SK-N-SH treated with all-trans-retinoic acid at 6 μM for 48 hours (cell line): ENCODE measurements at regions not wholly inside any gene's neighbourhood (a gene's known extent, or its start where the extent isn't known, plus 50 kb on each side); places are given as distances from the start of the nearest gene placed in this dataset.

Source experiments
- ATAC-seq: fragments of 200-7000 bp; cut with Tn5 transposase; 3 replicates; pipeline ENCODE4 v1.9.1; 2020; ENCODE audit warnings: mild to moderate bottlenecking, moderate library complexity
- ARNTL ChIP-seq: fragments of 450-650 bp; formaldehyde crosslinking; IDR thresholded peaks from 2 replicates; pipeline ENCODE4 v1.5.0; 2020; ENCODE audit warnings: low read depth, mild to moderate bottlenecking, moderate library complexity, borderline replicate concordance
- BACH2 ChIP-seq: fragments of 250-450 bp; sonication (Bioruptor Pico); IDR thresholded peaks from 2 replicates; pipeline ENCODE4 v1.9.0; 2021; ENCODE audit warnings: mild to moderate bottlenecking, borderline replicate concordance
- CREB5 ChIP-seq: fragments of 250-450 bp; sonication (Bioruptor Pico); IDR thresholded peaks from 2 replicates; pipeline ENCODE4 v1.5.1; 2020; ENCODE audit warnings: low read depth, mild to moderate bottlenecking, moderate library complexity
- CSDC2 ChIP-seq: fragments of 250-450 bp; sonication (Bioruptor Pico); IDR thresholded peaks from 2 replicates; pipeline ENCODE4 v1.5.0; 2020; ENCODE audit warnings: mild to moderate bottlenecking, moderate library complexity
- CSRNP3 ChIP-seq: fragments of 250-450 bp; sonication (Bioruptor Pico); IDR thresholded peaks from 2 replicates; pipeline ENCODE4 v1.5.1; 2021; ENCODE audit warnings: mild to moderate bottlenecking, moderate library complexity
- ESRRG ChIP-seq: fragments of 250-450 bp; sonication (Bioruptor Pico); IDR thresholded peaks from 2 replicates; pipeline ENCODE4 v1.6.1; 2021; ENCODE audit warnings: mild to moderate bottlenecking
- GLIS3 ChIP-seq: fragments of 250-450 bp; sonication (Bioruptor Pico); IDR thresholded peaks from 2 replicates; pipeline ENCODE4 v1.5.0; 2020; ENCODE audit warnings: mild to moderate bottlenecking, moderate library complexity
- ISL1 ChIP-seq: fragments of 250-450 bp; sonication (Bioruptor Pico); IDR thresholded peaks from 2 replicates; pipeline ENCODE4 v2.1.2; 2022; ENCODE audit warnings: mild to moderate bottlenecking, moderate library complexity
- OSR1 ChIP-seq: fragments of 250-450 bp; sonication (Bioruptor Pico); IDR thresholded peaks from 2 replicates; pipeline ENCODE4 v1.8.0; 2022; ENCODE audit warnings: moderate library complexity, mild to moderate bottlenecking, inconsistent platforms
- PATZ1 ChIP-seq: fragments of 250-450 bp; sonication (Bioruptor Pico); IDR thresholded peaks from 2 replicates; pipeline ENCODE4 v1.8.0; 2020; ENCODE audit warnings: mild to moderate bottlenecking, moderate library complexity, borderline replicate concordance
- POU6F1 ChIP-seq: fragments of 250-450 bp; sonication (Bioruptor Pico); IDR thresholded peaks from 2 replicates; pipeline ENCODE4 v1.8.0; 2021; ENCODE audit warnings: low read depth, mild to moderate bottlenecking, moderate library complexity, borderline replicate concordance
- PPARA ChIP-seq: fragments of 250-450 bp; sonication (Bioruptor Pico); IDR thresholded peaks from 2 replicates; pipeline ENCODE4 v1.5.0; 2020; ENCODE audit warnings: mild to moderate bottlenecking, borderline replicate concordance
- RARB ChIP-seq: fragments of 250-450 bp; sonication (Bioruptor Pico); IDR thresholded peaks from 2 replicates; pipeline ENCODE4 v1.8.0; 2021; ENCODE audit warnings: mild to moderate bottlenecking, moderate library complexity
- SNAI2 ChIP-seq: fragments of 250-450 bp; sonication (Bioruptor Pico); IDR thresholded peaks from 2 replicates; pipeline ENCODE4 v1.5.0; 2020; ENCODE audit warnings: mild to moderate bottlenecking, moderate library complexity
- TCF4 ChIP-seq: fragments of 250-450 bp; sonication (Bioruptor Pico); IDR thresholded peaks from 2 replicates; pipeline ENCODE4 v1.8.0; 2021; ENCODE audit warnings: mild to moderate bottlenecking, moderate library complexity, borderline replicate concordance
- TOX ChIP-seq: fragments of 250-450 bp; sonication (Bioruptor Pico); IDR thresholded peaks from 2 replicates; pipeline ENCODE4 v1.8.0; 2021; ENCODE audit warnings: mild to moderate bottlenecking, moderate library complexity, borderline replicate concordance
- ZC3H10 ChIP-seq: fragments of 250-450 bp; sonication (Bioruptor Pico); IDR thresholded peaks from 2 replicates; pipeline ENCODE4 v1.5.1; 2021; ENCODE audit warnings: mild to moderate bottlenecking, moderate library complexity
- ZFP30 ChIP-seq: fragments of 450-650 bp; formaldehyde crosslinking; IDR thresholded peaks from 2 replicates; pipeline ENCODE4 v1.5.0; 2022; ENCODE audit warnings: mild to moderate bottlenecking, moderate library complexity
- ZNF565 ChIP-seq: fragments of 450-650 bp; formaldehyde crosslinking; conservative IDR thresholded peaks from 2 replicates; pipeline ENCODE4 v1.5.0; 2020; ENCODE audit warnings: low read depth, mild to moderate bottlenecking, moderate library complexity
- ZNF70 ChIP-seq: fragments of 450-650 bp; formaldehyde crosslinking; IDR thresholded peaks from 2 replicates; pipeline ENCODE4 v1.5.0; 2020; ENCODE audit warnings: mild to moderate bottlenecking, moderate library complexity
- ZNF8 ChIP-seq: fragments of 450-650 bp; formaldehyde crosslinking; IDR thresholded peaks from 2 replicates; pipeline ENCODE4 v1.5.0; 2020; ENCODE audit warnings: mild to moderate bottlenecking, moderate library complexity

- no peak for ATAC-seq
- no peak for TF ChIP-seq SNAI2
- no peak for TF ChIP-seq TCF4 (CRISPR knock-in tag)
- TF ChIP-seq ZNF565 (CRISPR knock-in tag) = no peak
- no peak for TF ChIP-seq CSRNP3 (CRISPR knock-in tag)
- no peak for TF ChIP-seq ZNF8 (CRISPR knock-in tag)
- no peak for TF ChIP-seq ARNTL
- TF ChIP-seq PATZ1 (CRISPR knock-in tag) = no peak
- no peak for TF ChIP-seq OSR1
- no peak for TF ChIP-seq ZNF70
- TF ChIP-seq GLIS3 (CRISPR knock-in tag) = no peak
- TF ChIP-seq, all 23 proteins: peak for 0
Measured at GRCh38 chr1:71170925-71171324, 90.1 kb upstream of the ZRANB2 start.

- ATAC-seq = no peak
- no peak for TF ChIP-seq POU6F1 (CRISPR knock-in tag)
- TF ChIP-seq RARB (CRISPR knock-in tag) = no peak
- no peak for TF ChIP-seq ISL1 (CRISPR knock-in tag)
- no peak for TF ChIP-seq CREB5 (CRISPR knock-in tag)
- TF ChIP-seq ZC3H10 (CRISPR knock-in tag) = no peak
- TF ChIP-seq CSDC2 (CRISPR knock-in tag) = no peak
- TF ChIP-seq ZNF565 (CRISPR knock-in tag) = no peak
- no peak for TF ChIP-seq ZFP30 (CRISPR knock-in tag)
- no peak for TF ChIP-seq ZNF70
- no peak for TF ChIP-seq TOX
- TF ChIP-seq SNAI2 = no peak
- no peak for TF ChIP-seq BACH2 (CRISPR knock-in tag)
- no peak for TF ChIP-seq CSRNP3 (CRISPR knock-in tag)
- no peak for TF ChIP-seq ZNF8 (CRISPR knock-in tag)
- no peak for TF ChIP-seq TCF4 (CRISPR knock-in tag)
- TF ChIP-seq PATZ1 (CRISPR knock-in tag) = no peak
- TF ChIP-seq GLIS3 (CRISPR knock-in tag) = no peak
- no peak for TF ChIP-seq ARNTL
- no peak for TF ChIP-seq ESRRG (CRISPR knock-in tag)
- no peak for TF ChIP-seq PPARA (CRISPR knock-in tag)
Measured at GRCh38 chr1:71167505-71167904, 86.7 kb upstream of the ZRANB2 start.
